HG03139 (cell line): ENCODE measurements at regions not wholly inside any gene's neighbourhood (a gene's known extent, or its start where the extent isn't known, plus 50 kb on each side); places are given as distances from the start of the nearest gene placed in this dataset.
"Not testable (repeated sequence)": the region's sequence is repeated elsewhere in the genome, so short reads cannot be mapped to it uniquely, and the experiment has no call there.

Source experiments
- ATAC-seq: cut with Tn5 transposase; IDR thresholded peaks from one replicate; pipeline ENCODE4 v1.9.1; 2021; ENCODE audit not compliant: unreplicated experiment

- ATAC-seq = no peak
Measured at GRCh38 chr22:48824712-48825651, 1002.7 kb downstream of the BRD1 start.

GRCh38 chr22:48823941-48824340 is 1003.7 kb downstream of the BRD1 start:
- no peak for ATAC-seq

- no peak for ATAC-seq
Measured at GRCh38 chr22:48822278-48823233, 1005.1 kb downstream of the BRD1 start.

GRCh38 chr22:48821727-48822126 is 1005.9 kb downstream of the BRD1 start:
- ATAC-seq = no peak

- ATAC-seq = no peak
Measured at GRCh38 chr22:48821346-48821690, 1006.4 kb downstream of the BRD1 start.

- no peak for ATAC-seq
Measured at GRCh38 chr22:48820481-48821345, 1007.0 kb downstream of the BRD1 start.

- ATAC-seq = no peak
Measured at GRCh38 chr22:48819961-48820360, 1007.7 kb downstream of the BRD1 start.

GRCh38 chr22:48819232-48819631 is 1008.4 kb downstream of the BRD1 start:
- no peak for ATAC-seq

- ATAC-seq = not testable (repeated sequence)
Measured at GRCh38 chr22:48817491-48817890, 1010.2 kb downstream of the BRD1 start.

- no peak for ATAC-seq
Measured at GRCh38 chr22:48811885-48812284, 1015.8 kb downstream of the BRD1 start.

- no peak for ATAC-seq
Measured at GRCh38 chr22:48808038-48808960, 1019.4 kb downstream of the BRD1 start.

- ATAC-seq = no peak
Measured at GRCh38 chr22:48807155-48807554, 1020.5 kb downstream of the BRD1 start.

- no peak for ATAC-seq
Measured at GRCh38 chr22:48806227-48806781, 1021.4 kb downstream of the BRD1 start.

GRCh38 chr22:48805516-48805915 is 1022.2 kb downstream of the BRD1 start:
- no peak for ATAC-seq

GRCh38 chr22:48804811-48805301 is 1022.8 kb downstream of the BRD1 start:
- no peak for ATAC-seq

- no peak for ATAC-seq
Measured at GRCh38 chr22:48803948-48804810, 1023.5 kb downstream of the BRD1 start.

- ATAC-seq = no peak
Measured at GRCh38 chr22:48803171-48803947, 1024.3 kb downstream of the BRD1 start.
